Dendritic cell treated with granulocyte-macrophage colony-stimulating factor and Interleukin-4, amounts not matched to agents 40 ng/mL and 50 ng/mL, for 4 days (primary cell): ENCODE measurements at regions not wholly inside any gene's neighbourhood (a gene's known extent, or its start where the extent isn't known, plus 50 kb on each side); places are given as distances from the start of the nearest gene placed in this dataset.

Source experiments
- H3K27ac Mint-ChIP-seq: one replicate; pipeline ENCODE4 v1.8.0; 2022; ENCODE audit warnings: mild to moderate bottlenecking, mixed read lengths
- H3K27me3 Mint-ChIP-seq: one replicate; pipeline ENCODE4 v1.8.0; 2022; ENCODE audit warnings: mild to moderate bottlenecking, mixed read lengths
- H3K36me3 Mint-ChIP-seq: one replicate; pipeline ENCODE4 v1.8.0; 2022; ENCODE audit warnings: low read depth, mixed read lengths
- H3K4me1 Mint-ChIP-seq: one replicate; pipeline ENCODE4 v1.8.0; 2022; ENCODE audit warnings: low read depth, mixed read lengths
- H3K4me3 Mint-ChIP-seq: one replicate; pipeline ENCODE4 v1.8.0; 2022; ENCODE audit warnings: mild to moderate bottlenecking, moderate library complexity, mixed read lengths
- H3K9me3 Mint-ChIP-seq: one replicate; pipeline ENCODE4 v1.8.0; 2022; ENCODE audit warnings: mixed read lengths
- intact Hi-C: fragments of 100-400 bp; cut with micrococcal nuclease; formaldehyde crosslinking; loops from one replicate; pipeline ENCODE4 v1.15.0; 2022

DNA sequence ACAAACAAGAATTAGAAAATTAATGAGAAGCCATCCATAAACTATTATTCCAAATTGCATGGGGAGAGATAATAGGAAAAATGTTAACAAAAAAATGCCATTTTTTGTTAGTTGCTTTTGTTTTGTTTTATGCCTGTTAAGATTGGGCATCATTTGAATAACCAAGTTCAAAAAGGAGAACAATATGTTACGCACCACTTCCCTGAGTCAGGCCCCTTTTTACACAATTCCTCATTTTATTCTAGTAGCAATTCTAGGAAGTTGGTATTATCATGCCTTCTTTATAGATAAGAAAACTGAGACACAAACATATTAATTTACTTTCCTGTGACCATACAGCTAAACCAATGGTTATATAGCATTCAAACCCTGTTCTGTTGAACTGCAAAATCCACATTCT, 736.9 kb upstream of the CCDC54 start:
- H3K36me3 Mint-ChIP-seq, result no peaks in the 10 kb centered on the region
- H3K4me3 Mint-ChIP-seq, result no peak overlapping the region
- H3K27ac Mint-ChIP-seq, result no peak overlapping the region
- H3K4me1 Mint-ChIP-seq, result no peaks in the 10 kb centered on the region
- peaks cover 23% of the 10 kb centered on the region for H3K9me3 Mint-ChIP-seq
- intact Hi-C loops, result no loop called here
- H3K27me3 Mint-ChIP-seq, result no peaks in the 10 kb centered on the region

DNA sequence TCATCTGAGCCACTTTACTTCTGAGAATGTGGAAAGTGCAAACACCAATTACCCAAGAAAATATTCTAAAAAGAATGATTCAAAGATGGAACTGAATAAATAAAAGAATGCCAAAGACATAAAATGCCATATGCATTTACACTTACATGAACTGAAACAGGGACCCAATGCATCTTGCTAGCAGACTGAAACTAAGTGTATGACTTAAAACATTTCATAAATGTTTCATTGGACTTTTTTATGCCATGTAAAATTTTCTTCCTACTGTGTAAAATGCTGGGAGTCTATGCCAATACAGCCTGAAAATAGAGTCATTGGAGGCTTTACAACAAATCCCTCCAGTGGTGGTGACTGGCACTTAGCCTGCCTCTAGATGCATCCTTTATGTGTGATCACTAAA, 735.1 kb upstream of the CCDC54 start:
- Mint-ChIP-seq H3K27me3 (no peaks in the 10 kb centered on the region), H3K9me3 (peaks cover 23% of the 10 kb centered on the region), H3K4me3 (no peak overlapping the region), H3K4me1 (no peaks in the 10 kb centered on the region), H3K27ac (no peak overlapping the region), H3K36me3 (no peaks in the 10 kb centered on the region)
- intact Hi-C loops, result no loop called here

DNA sequence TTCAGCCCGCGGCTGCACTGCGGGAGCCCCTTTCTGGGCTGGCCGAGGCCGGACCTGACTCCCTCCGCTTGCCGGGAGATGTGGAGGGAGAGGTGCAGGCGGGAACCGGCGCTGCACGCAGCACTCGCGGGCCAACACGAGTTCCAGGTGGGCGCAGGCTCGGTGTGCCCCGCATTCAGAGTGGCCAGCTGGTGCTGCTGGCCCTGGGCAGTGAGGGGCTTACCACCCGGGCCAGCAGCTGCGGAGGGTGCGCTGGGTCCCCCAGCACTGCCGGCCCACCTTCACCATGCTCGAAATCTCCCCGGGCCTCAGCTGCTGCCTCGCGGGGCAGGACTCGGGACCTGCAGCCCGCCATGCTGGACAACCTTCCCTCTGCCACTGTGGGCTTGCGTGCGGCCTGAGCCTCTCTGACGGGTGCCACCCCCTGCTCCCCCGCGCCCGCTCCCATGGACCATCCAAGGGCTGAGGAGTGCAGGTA, 733.5 kb upstream of the CCDC54 start:
- Mint-ChIP-seq H3K4me1 (no peaks in the 10 kb centered on the region), H3K36me3 (no peaks in the 10 kb centered on the region)

DNA sequence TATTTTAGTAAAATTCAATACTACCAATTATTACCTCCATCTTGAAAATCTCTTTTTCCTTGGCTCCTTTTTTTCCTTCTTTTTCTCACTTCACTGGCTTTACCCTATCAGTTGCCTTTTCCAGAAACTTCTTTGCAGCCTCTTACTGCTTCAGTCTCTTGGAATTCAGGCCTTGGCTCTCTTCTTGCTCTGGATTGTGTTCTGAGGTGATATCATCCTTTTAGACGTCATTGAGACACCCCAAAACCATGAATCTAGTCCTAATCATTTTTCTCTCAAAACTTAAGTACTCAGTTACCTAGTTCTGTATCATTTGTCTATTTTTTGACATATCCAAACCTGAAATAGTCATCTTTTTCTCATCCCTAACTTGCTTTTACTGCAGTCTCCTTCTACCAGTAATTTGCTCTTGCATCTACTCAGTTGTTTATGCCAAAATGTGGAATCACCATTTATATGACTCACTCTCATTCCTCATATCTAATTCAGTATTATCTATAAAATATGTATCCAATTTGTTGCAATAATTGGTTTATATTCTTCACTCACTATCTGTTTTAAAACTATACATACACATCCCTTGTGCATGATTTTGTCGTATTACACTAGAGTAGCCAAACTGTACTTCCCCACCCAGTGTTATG, 703.2 kb upstream of the CCDC54 start:
- H3K4me3 Mint-ChIP-seq, result no peak overlapping the region
- H3K9me3 Mint-ChIP-seq, result peaks cover 28% of the 10 kb centered on the region
- no peaks in the 10 kb centered on the region for H3K4me1 Mint-ChIP-seq
- H3K27me3 Mint-ChIP-seq, result no peaks in the 10 kb centered on the region
- H3K27ac Mint-ChIP-seq, result no peak overlapping the region
- intact Hi-C loops, result no loop called here
- H3K36me3 Mint-ChIP-seq, result no peaks in the 10 kb centered on the region

More for the DNA sequence above, 733.5 kb upstream of the CCDC54 start:
- intact Hi-C loops, result no loop called here
- Mint-ChIP-seq H3K27ac (no peak overlapping the region), H3K27me3 (no peaks in the 10 kb centered on the region), H3K4me3 (no peak overlapping the region), H3K9me3 (peaks cover 23% of the 10 kb centered on the region)

DNA sequence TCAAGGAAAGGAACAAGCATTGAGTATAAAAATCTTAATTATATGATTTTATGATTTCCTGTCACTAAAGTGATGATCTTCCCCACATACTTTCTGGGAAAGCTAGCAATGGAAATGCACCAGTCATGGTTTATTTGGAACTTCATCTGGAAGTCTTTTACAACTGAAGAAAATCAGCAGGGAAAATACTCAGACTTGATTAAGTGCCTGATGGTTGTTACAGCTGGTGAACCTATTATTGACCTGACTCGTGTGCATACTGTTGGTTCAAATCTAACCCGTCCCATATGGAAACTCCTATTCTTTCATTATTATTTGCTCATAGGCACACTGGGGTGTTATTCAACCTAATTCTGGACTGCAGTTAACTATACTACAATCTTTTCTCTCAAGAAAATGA, 701.8 kb upstream of the CCDC54 start:
- no peaks in the 10 kb centered on the region for H3K36me3 Mint-ChIP-seq
- no peaks in the 10 kb centered on the region for H3K27me3 Mint-ChIP-seq
- intact Hi-C loops, result no loop called here
- H3K4me1 Mint-ChIP-seq, result no peaks in the 10 kb centered on the region
- H3K27ac Mint-ChIP-seq, result no peak overlapping the region
- no peak overlapping the region for H3K4me3 Mint-ChIP-seq
- peaks cover 38% of the 10 kb centered on the region for H3K9me3 Mint-ChIP-seq

DNA sequence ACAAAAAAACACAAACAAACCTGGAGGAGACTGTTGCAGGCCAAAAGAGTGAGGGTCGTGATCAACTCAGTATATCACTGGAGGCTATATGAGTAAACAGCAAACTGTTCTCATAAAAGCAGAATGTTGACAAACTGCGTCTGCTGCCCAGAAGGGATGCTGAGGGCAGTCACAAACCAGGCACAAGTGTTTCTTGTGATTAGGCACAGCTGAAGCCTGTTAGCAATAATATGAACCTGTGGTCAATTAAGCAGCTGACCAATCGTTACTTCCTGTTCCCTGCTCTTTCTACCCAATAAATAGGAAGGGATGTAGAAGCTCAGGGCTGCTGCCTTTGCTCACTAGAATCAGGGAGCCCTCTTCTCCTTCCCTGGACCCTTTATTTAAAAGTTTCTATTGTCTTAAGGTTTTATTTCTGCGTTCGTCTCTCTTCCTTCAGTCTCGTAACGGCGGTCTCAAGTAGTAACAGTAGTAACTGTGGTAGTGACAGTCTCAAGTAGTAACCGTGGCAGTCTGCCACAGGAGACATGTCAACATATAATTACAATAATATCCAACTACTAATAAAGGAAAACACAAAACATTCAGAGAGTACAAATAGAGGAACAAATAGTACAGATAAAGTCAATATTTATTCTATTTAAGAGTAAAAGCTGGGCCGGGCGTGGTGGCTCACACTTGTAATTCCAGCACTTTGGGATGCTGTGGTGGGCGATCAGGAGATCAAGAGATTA, 698.4 kb upstream of the CCDC54 start:
- no peaks in the 10 kb centered on the region for H3K27me3 Mint-ChIP-seq
- peaks cover 43% of the 10 kb centered on the region for H3K9me3 Mint-ChIP-seq
- intact Hi-C loops, result no loop called here
- H3K4me1 Mint-ChIP-seq, result no peaks in the 10 kb centered on the region
- no peaks in the 10 kb centered on the region for H3K36me3 Mint-ChIP-seq
- no peak overlapping the region for H3K27ac Mint-ChIP-seq
- H3K4me3 Mint-ChIP-seq, result no peak overlapping the region

DNA sequence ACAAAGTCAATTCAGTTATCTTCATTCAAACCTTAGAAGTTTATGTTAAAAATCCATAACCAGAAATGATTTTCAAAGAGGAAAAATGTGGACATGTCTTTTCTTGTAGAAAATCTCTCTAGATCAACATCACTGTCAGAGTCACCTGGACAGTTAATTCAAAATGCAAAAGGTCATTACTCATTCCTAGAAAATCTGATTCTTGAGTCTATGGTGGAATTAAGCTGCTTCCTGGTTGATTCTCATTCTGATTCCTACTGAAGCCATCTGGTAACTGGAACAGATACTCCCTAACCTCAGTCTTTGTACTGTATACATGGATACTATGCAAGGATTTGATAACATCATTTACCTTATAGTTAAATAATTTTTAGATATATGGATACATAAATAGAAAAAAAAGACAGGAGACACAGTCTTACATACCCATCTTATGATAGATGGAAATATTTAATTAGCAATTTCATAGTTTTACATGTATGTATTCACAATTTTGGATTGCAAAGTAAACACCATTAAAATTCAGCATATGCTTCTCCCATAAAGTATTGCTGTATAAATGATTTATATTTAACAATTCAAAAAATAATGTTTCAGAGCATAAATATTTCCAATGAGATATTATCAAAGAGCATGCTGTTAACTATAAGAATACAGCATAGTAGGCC, 693.2 kb upstream of the CCDC54 start:
- intact Hi-C loops, result no loop called here
- H3K4me3 Mint-ChIP-seq, result no peak overlapping the region
- peaks cover 20% of the 10 kb centered on the region for H3K9me3 Mint-ChIP-seq
- H3K27me3 Mint-ChIP-seq, result no peaks in the 10 kb centered on the region
- no peaks in the 10 kb centered on the region for H3K4me1 Mint-ChIP-seq
- H3K27ac Mint-ChIP-seq, result no peak overlapping the region
- no peaks in the 10 kb centered on the region for H3K36me3 Mint-ChIP-seq

DNA sequence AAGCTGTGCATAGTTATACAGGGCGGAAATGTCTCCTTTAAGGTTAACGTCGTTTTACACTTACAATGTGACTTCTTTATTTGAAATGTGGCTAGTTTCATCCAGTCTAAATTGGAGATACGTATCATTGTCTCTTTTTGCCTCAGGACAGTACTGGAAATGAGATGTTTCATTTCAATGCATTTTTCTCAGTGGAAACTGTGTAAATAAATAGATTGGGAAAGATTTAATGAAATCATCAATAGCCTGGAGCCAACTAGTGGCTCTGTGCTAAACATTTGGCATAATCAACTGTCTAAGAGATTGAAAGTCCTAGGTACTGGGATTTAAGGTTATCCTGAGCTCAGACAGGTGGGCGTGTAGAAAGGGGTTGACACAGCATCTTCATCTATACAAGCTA, 691.5 kb upstream of the CCDC54 start:
- Mint-ChIP-seq H3K4me3 (no peak overlapping the region), H3K27me3 (no peaks in the 10 kb centered on the region), H3K9me3 (peaks cover 8% of the 10 kb centered on the region), H3K27ac (no peak overlapping the region), H3K4me1 (no peaks in the 10 kb centered on the region), H3K36me3 (no peaks in the 10 kb centered on the region)
- intact Hi-C loops, result no loop called here

DNA sequence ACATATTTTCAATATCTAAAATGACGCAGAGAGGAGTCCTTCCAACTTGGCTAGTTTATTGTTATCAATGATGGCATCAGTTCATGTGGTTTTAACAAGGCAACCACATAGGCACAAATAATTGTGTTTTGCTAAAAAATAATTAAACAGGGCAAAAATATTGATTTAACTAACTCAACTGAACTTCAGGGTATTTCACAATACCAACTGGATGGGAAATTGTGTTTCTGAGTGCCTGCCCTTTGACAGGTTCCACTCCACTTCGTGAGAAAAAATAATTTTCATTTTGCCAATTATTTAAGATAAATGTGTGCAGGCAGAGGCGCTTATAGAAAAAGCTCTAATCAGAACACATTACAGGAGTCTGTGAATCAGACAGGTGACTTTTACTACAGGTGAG, 689.3 kb upstream of the CCDC54 start:
- Mint-ChIP-seq H3K9me3 (no peaks in the 10 kb centered on the region), H3K4me3 (no peak overlapping the region), H3K4me1 (no peaks in the 10 kb centered on the region), H3K27ac (no peak overlapping the region), H3K27me3 (no peaks in the 10 kb centered on the region), H3K36me3 (no peaks in the 10 kb centered on the region)
- intact Hi-C loops, result no loop called here

DNA sequence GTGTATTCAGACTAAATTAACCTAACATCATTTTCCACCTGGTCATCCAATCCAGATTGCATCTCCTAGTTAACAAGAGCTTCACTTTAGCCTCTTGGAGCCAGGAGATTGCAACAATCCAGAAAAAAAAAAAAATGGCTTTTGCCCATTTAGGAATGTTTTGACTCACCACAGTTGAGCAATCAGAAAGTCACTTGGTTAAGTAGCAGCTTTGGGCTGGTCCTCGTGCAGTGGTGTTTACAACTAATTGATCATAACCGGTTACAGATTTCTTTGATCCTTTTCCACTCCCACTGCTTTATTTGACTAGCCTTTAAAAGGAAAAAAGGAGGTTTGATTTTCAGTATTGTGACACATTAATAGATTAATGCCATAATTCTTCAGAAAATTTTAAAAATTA, 688.8 kb upstream of the CCDC54 start:
- Mint-ChIP-seq H3K9me3 (no peaks in the 10 kb centered on the region), H3K27me3 (no peaks in the 10 kb centered on the region), H3K4me3 (no peak overlapping the region), H3K27ac (no peak overlapping the region), H3K4me1 (no peaks in the 10 kb centered on the region), H3K36me3 (no peaks in the 10 kb centered on the region)
- intact Hi-C loops, result no loop called here

DNA sequence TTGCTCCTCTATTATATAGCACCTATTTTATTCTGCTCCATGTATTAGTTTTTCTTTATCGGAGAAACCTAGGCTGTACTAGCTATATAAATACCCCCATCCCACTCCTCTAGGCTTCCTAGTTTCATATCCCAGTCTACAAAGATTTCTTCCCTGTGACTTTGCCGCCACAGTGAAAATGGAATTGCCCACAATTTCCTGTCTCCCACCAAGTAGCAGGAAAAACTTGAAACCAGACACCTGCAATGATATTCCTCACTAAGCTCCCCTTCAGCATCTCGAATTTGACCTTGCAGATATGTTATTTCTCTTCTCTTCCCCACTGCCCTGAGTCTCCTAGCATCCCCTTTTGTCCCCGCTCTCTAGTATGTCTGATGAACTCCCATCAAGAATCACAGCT, 685.8 kb upstream of the CCDC54 start:
- intact Hi-C loops, result no loop called here
- H3K4me1 Mint-ChIP-seq, result no peaks in the 10 kb centered on the region
- no peaks in the 10 kb centered on the region for H3K36me3 Mint-ChIP-seq
- H3K9me3 Mint-ChIP-seq, result peaks cover 5% of the 10 kb centered on the region
- H3K4me3 Mint-ChIP-seq, result no peak overlapping the region
- H3K27me3 Mint-ChIP-seq, result no peaks in the 10 kb centered on the region
- no peak overlapping the region for H3K27ac Mint-ChIP-seq

DNA sequence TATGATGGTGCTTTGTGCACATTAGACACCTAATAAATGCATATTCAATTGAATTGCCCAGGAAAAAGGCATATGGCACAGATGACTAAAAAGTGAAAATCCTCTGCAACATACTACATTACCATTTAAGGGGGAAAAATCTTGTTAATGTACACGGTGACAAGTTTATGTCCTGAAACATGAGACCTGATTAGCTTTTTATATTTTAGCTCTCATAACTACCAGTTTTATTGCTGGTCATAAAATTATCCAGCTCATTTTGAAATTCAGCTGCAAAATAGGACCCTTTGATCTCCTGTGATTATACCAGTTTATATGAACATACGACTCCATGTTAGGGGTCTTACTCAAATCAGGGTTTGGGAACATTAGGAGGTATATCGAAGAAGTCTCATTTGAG, 684.6 kb upstream of the CCDC54 start:
- Mint-ChIP-seq H3K4me3 (no peak overlapping the region), H3K36me3 (no peaks in the 10 kb centered on the region), H3K27ac (no peak overlapping the region), H3K9me3 (peaks cover 5% of the 10 kb centered on the region), H3K27me3 (no peaks in the 10 kb centered on the region), H3K4me1 (no peaks in the 10 kb centered on the region)
- intact Hi-C loops, result no loop called here

DNA sequence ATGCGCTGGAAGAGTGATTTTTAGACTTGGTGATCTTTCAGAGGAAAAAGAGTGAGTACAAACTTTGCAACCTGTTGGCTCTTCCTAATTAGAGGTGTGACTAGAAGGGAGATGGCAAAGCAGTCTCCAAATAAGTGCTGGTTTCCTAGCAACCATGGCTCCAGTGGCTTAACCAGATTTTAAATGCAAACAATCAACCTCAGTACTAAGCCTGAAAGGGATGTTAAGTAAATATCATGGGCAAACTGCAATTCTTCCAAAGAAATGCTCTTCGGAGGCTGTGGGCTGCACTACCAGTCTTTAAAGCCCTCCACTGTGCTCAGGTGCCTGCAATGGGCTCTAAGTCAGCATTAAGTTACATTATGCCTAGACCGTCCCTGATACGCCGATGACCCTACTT, 678.1 kb upstream of the CCDC54 start:
- no peak overlapping the region for H3K27ac Mint-ChIP-seq
- H3K27me3 Mint-ChIP-seq, result no peaks in the 10 kb centered on the region
- H3K4me1 Mint-ChIP-seq, result no peaks in the 10 kb centered on the region
- H3K9me3 Mint-ChIP-seq, result peaks cover 12% of the 10 kb centered on the region
- intact Hi-C loops, result no loop called here
- H3K4me3 Mint-ChIP-seq, result no peak overlapping the region
- H3K36me3 Mint-ChIP-seq, result no peaks in the 10 kb centered on the region

DNA sequence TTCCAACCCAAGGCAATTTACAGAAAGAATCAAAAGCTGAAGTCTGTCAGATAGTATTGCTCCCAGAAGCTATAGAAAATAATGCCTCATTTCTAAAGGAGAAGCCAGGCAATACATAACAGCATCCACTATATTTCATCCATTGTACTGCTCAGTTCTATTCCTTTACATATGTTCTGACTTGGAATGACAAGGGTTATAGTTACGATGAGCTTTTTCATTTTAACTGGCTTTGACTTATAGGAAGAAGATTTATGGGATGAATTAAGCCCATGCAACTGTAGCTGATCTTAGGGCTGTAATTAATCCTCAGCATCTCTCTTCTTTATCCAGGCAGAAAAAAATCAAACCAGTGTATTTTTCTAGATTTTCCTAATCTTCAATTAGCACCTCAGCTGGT, 676.3 kb upstream of the CCDC54 start:
- Mint-ChIP-seq H3K4me1 (no peaks in the 10 kb centered on the region), H3K9me3 (peaks cover 12% of the 10 kb centered on the region), H3K4me3 (no peak overlapping the region), H3K27ac (no peak overlapping the region), H3K27me3 (no peaks in the 10 kb centered on the region), H3K36me3 (no peaks in the 10 kb centered on the region)
- intact Hi-C loops, result no loop called here
